ENCODE measurements at regions not wholly inside any gene's neighbourhood (a gene's known extent, or its start where the extent isn't known, plus 50 kb on each side); places are given as distances from the start of the nearest gene placed in this dataset.
A peak's percentile ranks its signal among the peaks of the same experiment; 100 is the strongest.
"Not testable (repeated sequence)": the region's sequence is repeated elsewhere in the genome, so short reads cannot be mapped to it uniquely, and the experiment has no call there.

- no peaks in the 10 kb centered on the region for H3K36me3 Mint-ChIP-seq
- H3K27me3 Mint-ChIP-seq = no peaks in the 10 kb centered on the region
- H3K27ac Mint-ChIP-seq = no peak overlapping the region
- peak; percentile 43 for ATAC-seq
- peaks cover 27% of the 10 kb centered on the region for H3K4me1 Mint-ChIP-seq
- no peak overlapping the region for H3K4me3 Mint-ChIP-seq
- H3K9me3 Mint-ChIP-seq = peaks cover 10% of the 10 kb centered on the region
Measured at GRCh38 chr18:8930990-8931616, 171.4 kb upstream of the NDUFV2 start.

- no peak overlapping the region for H3K4me3 Mint-ChIP-seq
- H3K36me3 Mint-ChIP-seq = no peaks in the 10 kb centered on the region
- no peak overlapping the region for H3K27ac Mint-ChIP-seq
- H3K9me3 Mint-ChIP-seq = peaks cover 10% of the 10 kb centered on the region
- H3K27me3 Mint-ChIP-seq = no peaks in the 10 kb centered on the region
- peaks cover 34% of the 10 kb centered on the region for H3K4me1 Mint-ChIP-seq
- ATAC-seq = no peak
Measured at GRCh38 chr18:8932866-8933265, 169.6 kb upstream of the NDUFV2 start.

- no peak for ATAC-seq
- no peaks in the 10 kb centered on the region for H3K36me3 Mint-ChIP-seq
- no peaks in the 10 kb centered on the region for H3K27me3 Mint-ChIP-seq
- H3K4me3 Mint-ChIP-seq = no peak overlapping the region
- H3K4me1 Mint-ChIP-seq = peaks cover 40% of the 10 kb centered on the region
- peaks cover 10% of the 10 kb centered on the region for H3K9me3 Mint-ChIP-seq
- no peak overlapping the region for H3K27ac Mint-ChIP-seq
Measured at GRCh38 chr18:8933714-8934284, 168.7 kb upstream of the NDUFV2 start.

- ATAC-seq, H3K36me3 Mint-ChIP-seq, H3K4me3 Mint-ChIP-seq, H3K27me3 Mint-ChIP-seq, H3K27ac Mint-ChIP-seq, H3K9me3 Mint-ChIP-seq: not testable (repeated sequence)
- H3K4me1 Mint-ChIP-seq = peaks cover 43% of the 10 kb centered on the region
Measured at GRCh38 chr18:8935346-8935745, 167.2 kb upstream of the NDUFV2 start.

GRCh38 chr18:8936619-8937018 lies 165.9 kb upstream of the NDUFV2 start:
- Mint-ChIP-seq H3K4me1 (peaks cover 31% of the 10 kb centered on the region), H3K36me3 (no peaks in the 10 kb centered on the region), H3K9me3 (peaks cover 3% of the 10 kb centered on the region), H3K27me3 (no peaks in the 10 kb centered on the region), H3K27ac (no peak overlapping the region), H3K4me3 (no peak overlapping the region)
- ATAC-seq = no peak

GRCh38 chr18:8937160-8938094 lies 165.1 kb upstream of the NDUFV2 start:
- peaks cover 3% of the 10 kb centered on the region for H3K9me3 Mint-ChIP-seq
- ATAC-seq = no peak
- H3K4me1 Mint-ChIP-seq = peaks cover 29% of the 10 kb centered on the region
- no peak overlapping the region for H3K4me3 Mint-ChIP-seq
- no peaks in the 10 kb centered on the region for H3K36me3 Mint-ChIP-seq
- no peaks in the 10 kb centered on the region for H3K27me3 Mint-ChIP-seq
- peak overlapping the region; percentile 56 for H3K27ac Mint-ChIP-seq

GRCh38 chr18:8938817-8939216 lies 163.7 kb upstream of the NDUFV2 start:
- Mint-ChIP-seq H3K27me3 (no peaks in the 10 kb centered on the region), H3K9me3 (no peaks in the 10 kb centered on the region), H3K27ac (peak overlapping the region; percentile 46), H3K4me1 (peaks cover 23% of the 10 kb centered on the region), H3K36me3 (no peaks in the 10 kb centered on the region), H3K4me3 (no peak overlapping the region)
- peak; percentile 70 for ATAC-seq

GRCh38 chr18:8942021-8942908 lies 160.2 kb upstream of the NDUFV2 start:
- no peak overlapping the region for H3K27ac Mint-ChIP-seq
- no peaks in the 10 kb centered on the region for H3K27me3 Mint-ChIP-seq
- H3K9me3 Mint-ChIP-seq = peaks cover 3% of the 10 kb centered on the region
- ATAC-seq = no peak
- no peaks in the 10 kb centered on the region for H3K36me3 Mint-ChIP-seq
- no peak overlapping the region for H3K4me3 Mint-ChIP-seq
- peaks cover 30% of the 10 kb centered on the region for H3K4me1 Mint-ChIP-seq

- no peak overlapping the region for H3K4me3 Mint-ChIP-seq
- no peaks in the 10 kb centered on the region for H3K27me3 Mint-ChIP-seq
- no peak overlapping the region for H3K27ac Mint-ChIP-seq
- H3K4me1 Mint-ChIP-seq = peaks cover 26% of the 10 kb centered on the region
- ATAC-seq = no peak
- H3K9me3 Mint-ChIP-seq = peaks cover 3% of the 10 kb centered on the region
- H3K36me3 Mint-ChIP-seq = no peaks in the 10 kb centered on the region
Measured at GRCh38 chr18:8942909-8943545, 159.5 kb upstream of the NDUFV2 start.

- Mint-ChIP-seq H3K4me3 (no peak overlapping the region), H3K36me3 (no peaks in the 10 kb centered on the region), H3K27me3 (no peaks in the 10 kb centered on the region), H3K27ac (peak overlapping the region; percentile 3), H3K4me1 (peaks cover 28% of the 10 kb centered on the region), H3K9me3 (peaks cover 3% of the 10 kb centered on the region)
- ATAC-seq = no peak
Measured at GRCh38 chr18:8943900-8944870, 158.3 kb upstream of the NDUFV2 start.

GRCh38 chr18:8944871-8945245 lies 157.6 kb upstream of the NDUFV2 start:
- H3K4me1 Mint-ChIP-seq = peaks cover 28% of the 10 kb centered on the region
- H3K9me3 Mint-ChIP-seq = peaks cover 3% of the 10 kb centered on the region
- no peak overlapping the region for H3K4me3 Mint-ChIP-seq
- no peaks in the 10 kb centered on the region for H3K27me3 Mint-ChIP-seq
- no peaks in the 10 kb centered on the region for H3K36me3 Mint-ChIP-seq
- peak overlapping the region; percentile 3 for H3K27ac Mint-ChIP-seq
- ATAC-seq = no peak

GRCh38 chr18:8945514-8945913 lies 157.0 kb upstream of the NDUFV2 start:
- ATAC-seq = no peak
- no peak overlapping the region for H3K27ac Mint-ChIP-seq
- H3K9me3 Mint-ChIP-seq = peaks cover 3% of the 10 kb centered on the region
- no peaks in the 10 kb centered on the region for H3K36me3 Mint-ChIP-seq
- no peak overlapping the region for H3K4me3 Mint-ChIP-seq
- no peaks in the 10 kb centered on the region for H3K27me3 Mint-ChIP-seq
- peaks cover 30% of the 10 kb centered on the region for H3K4me1 Mint-ChIP-seq

- Mint-ChIP-seq H3K4me1 (peaks cover 34% of the 10 kb centered on the region), H3K9me3 (peaks cover 3% of the 10 kb centered on the region), H3K27me3 (no peaks in the 10 kb centered on the region), H3K36me3 (no peaks in the 10 kb centered on the region), H3K4me3 (no peak overlapping the region), H3K27ac (no peak overlapping the region)
- no peak for ATAC-seq
Measured at GRCh38 chr18:8946066-8946838, 156.2 kb upstream of the NDUFV2 start.

Measured in stimulated activated memory B cell treated with anti-CD40 and anti-IgM and Interleukin-4, amounts not matched to agents 10 μg/mL and 1 μg/mL and 100 μg/mL, for 72 hours (primary cell).